GM12878 (cell line): ENCODE measurements at regions not wholly inside any gene's neighbourhood (a gene's known extent, or its start where the extent isn't known, plus 50 kb on each side); places are given as distances from the start of the nearest gene placed in this dataset.
A peak's percentile ranks its signal among the peaks of the same experiment; 100 is the strongest.

Experiments
- EGR1 ChIP-seq, 2 experiments: IDR thresholded peaks; 1 replicate in 1 of 2; 2 replicates in 1 of 2; pipeline ENCODE4 v1.6.1; 2011 to 2012; ENCODE audit warnings: low read depth in 2 of 2, low read length in 2 of 2, borderline replicate concordance in 1 of 2, mild to moderate bottlenecking in 1 of 2, moderate library complexity in 1 of 2
- ELK1 ChIP-seq: IDR thresholded peaks from 2 replicates; pipeline ENCODE4 v1.6.1; 2012; ENCODE audit warnings: low read depth, low read length, improper control_type of control experiment
- RAD21 ChIP-seq: IDR thresholded peaks from 2 replicates; pipeline ENCODE4 v1.6.1; 2011; ENCODE audit warnings: mild to moderate bottlenecking, low read depth, low read length, moderate library complexity; ENCODE audit not compliant: insufficient read depth
- REST ChIP-seq: IDR thresholded peaks from 2 replicates; pipeline ENCODE4 v1.6.1; 2012; ENCODE audit warnings: mild to moderate bottlenecking, low read depth, low read length
- TF ChIP-seq, protein P1 (sequence below), 3 experiments: IDR thresholded peaks in 2 of 3; conservative IDR thresholded peaks in 1 of 3; 2 replicates each; pipeline ENCODE4 v1.5.1; 2011; ENCODE audit warnings: low read depth in 3 of 3, low read length in 3 of 3, mild to moderate bottlenecking in 3 of 3, control low read depth in 2 of 3, moderate library complexity in 2 of 3, inconsistent platforms in 1 of 3, mixed read lengths in 1 of 3; ENCODE audit not compliant: control insufficient read depth in 2 of 3, insufficient read depth in 1 of 3; ENCODE audit errors: extremely low read depth in 1 of 3

- TF ChIP-seq, protein P1, sequence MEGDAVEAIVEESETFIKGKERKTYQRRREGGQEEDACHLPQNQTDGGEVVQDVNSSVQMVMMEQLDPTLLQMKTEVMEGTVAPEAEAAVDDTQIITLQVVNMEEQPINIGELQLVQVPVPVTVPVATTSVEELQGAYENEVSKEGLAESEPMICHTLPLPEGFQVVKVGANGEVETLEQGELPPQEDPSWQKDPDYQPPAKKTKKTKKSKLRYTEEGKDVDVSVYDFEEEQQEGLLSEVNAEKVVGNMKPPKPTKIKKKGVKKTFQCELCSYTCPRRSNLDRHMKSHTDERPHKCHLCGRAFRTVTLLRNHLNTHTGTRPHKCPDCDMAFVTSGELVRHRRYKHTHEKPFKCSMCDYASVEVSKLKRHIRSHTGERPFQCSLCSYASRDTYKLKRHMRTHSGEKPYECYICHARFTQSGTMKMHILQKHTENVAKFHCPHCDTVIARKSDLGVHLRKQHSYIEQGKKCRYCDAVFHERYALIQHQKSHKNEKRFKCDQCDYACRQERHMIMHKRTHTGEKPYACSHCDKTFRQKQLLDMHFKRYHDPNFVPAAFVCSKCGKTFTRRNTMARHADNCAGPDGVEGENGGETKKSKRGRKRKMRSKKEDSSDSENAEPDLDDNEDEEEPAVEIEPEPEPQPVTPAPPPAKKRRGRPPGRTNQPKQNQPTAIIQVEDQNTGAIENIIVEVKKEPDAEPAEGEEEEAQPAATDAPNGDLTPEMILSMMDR (IDR thresholded peaks at IDR 0.05 in 2 of 3, conservative IDR thresholded peaks at IDR 0.05 in 1 of 3; ENCODE audit: control insufficient read depth in 2 of 3, extremely low read depth in 1 of 3, insufficient read depth in 1 of 3, low read depth in 3 of 3, low read length in 3 of 3) = peak; percentile 9 to 59 (median 55); a peak in 5 of 6 replicates
- no peak for TF ChIP-seq REST
- no peak for TF ChIP-seq EGR1 (IDR thresholded peaks at IDR 0.05; ENCODE audit: borderline replicate concordance in 1 of 2, low read depth in 2 of 2, low read length in 2 of 2)
- TF ChIP-seq ELK1 = no peak
- peak; percentile 61 for TF ChIP-seq RAD21
Observed at GRCh38 chr2:12048550-12048949, 302.1 kb downstream of the LPIN1 start (continued).
